Thyroid gland (tissue), 4 donors: ENCODE measurements at regions not wholly inside any gene's neighbourhood (a gene's known extent, or its start where the extent isn't known, plus 50 kb on each side); places are given as distances from the start of the nearest gene placed in this dataset.

ENCODE experiments used
- CTCF ChIP-seq, 6 experiments: fragments of 200-600 bp in 3 of 6; fragments of 450-650 bp in 3 of 6; sonication (generic) in 3 of 6; IDR thresholded peaks; one replicate each; pipeline ENCODE4 v1.5.1; 2016 to 2019; ENCODE audit warnings: antibody characterized with exemption in 6 of 6, mild to moderate bottlenecking in 2 of 6, inconsistent platforms in 1 of 6, moderate library complexity in 1 of 6
- POLR2A ChIP-seq, 2 donors: fragments of 450-650 bp; IDR thresholded peaks; one replicate each; pipeline ENCODE4 v1.6.1; 2017; ENCODE audit warnings: antibody characterized with exemption in 2 of 2, mild to moderate bottlenecking in 2 of 2, moderate library complexity in 1 of 2

- TF ChIP-seq CTCF (IDR thresholded peaks at IDR 0.05), result no peak
- TF ChIP-seq POLR2A (IDR thresholded peaks at IDR 0.05), result no peak
These were observed 58.8 kb upstream of the RCN1 start for GRCh38 chr11:32032052-32032451.
